ENCODE measurements at regions not wholly inside any gene's neighbourhood (a gene's known extent, or its start where the extent isn't known, plus 50 kb on each side); places are given as distances from the start of the nearest gene placed in this dataset.

- Histone ChIP-seq H3K36me3 (ENCODE audit: control insufficient read depth in 2 of 2, insufficient read depth in 1 of 2, low read length in 2 of 2) (no peaks in the 10 kb centered on the region), H3K9me3 (ENCODE audit: control insufficient read depth, insufficient read depth, low read depth, low read length) (no peaks in the 10 kb centered on the region), H3K4me1 (ENCODE audit: control insufficient read depth, insufficient read depth, low read length) (no peaks in the 10 kb centered on the region), H3K27ac (ENCODE audit: extremely low read depth, low read depth, low read length) (no peak overlapping the region), H3K4me3 (ENCODE audit: low read depth, low read length) (no peak overlapping the region)
- ChIA-PET POLR2A (no interaction called here), CTCF (interaction anchor here (0.5 to 0.6 kb wide), 2 partner anchors 507 to 513 kb away, joined by 4 to 5 read pairs; no protein-coding TSS in a partner anchor)
- TF ChIP-seq KLF16 (tag by site-specific recombination; IDR thresholded peaks at IDR 0.05) (no peak), ZNF488 (tag by site-specific recombination; IDR thresholded peaks at IDR 0.05) (no peak), ZBTB49 (tag by site-specific recombination; IDR thresholded peaks at IDR 0.05; ENCODE audit: low read depth) (no peak), ZNF121 (tag by site-specific recombination; IDR thresholded peaks at IDR 0.05) (no peak), ZSCAN5A (tag by site-specific recombination; IDR thresholded peaks at IDR 0.05) (no peak), ZNF596 (tag by site-specific recombination; IDR thresholded peaks at IDR 0.05) (no peak), SCRT2 (tag by site-specific recombination; IDR thresholded peaks at IDR 0.05) (no peak), ZNF362 (tag by site-specific recombination; IDR thresholded peaks at IDR 0.05) (no peak), KLF7 (tag by site-specific recombination; IDR thresholded peaks at IDR 0.05; ENCODE audit: borderline replicate concordance) (no peak), ZNF239 (tag by site-specific recombination; IDR thresholded peaks at IDR 0.05) (no peak), YY1 (tag by site-specific recombination; IDR thresholded peaks at IDR 0.05) (no peak), FEZF1 (tag by site-specific recombination; IDR thresholded peaks at IDR 0.05) (no peak), ZNF580 (tag by site-specific recombination; IDR thresholded peaks at IDR 0.05) (no peak), ZSCAN16 (tag by site-specific recombination; IDR thresholded peaks at IDR 0.05) (no peak)
Measured at GRCh38 chr2:34899079-34899478, 1300.0 kb upstream of the FAM98A start.

GRCh38 chr2:34892766-34893165 lies 1293.7 kb upstream of the FAM98A start:
- H3K36me3 ChIP-seq (ENCODE audit: control insufficient read depth in 2 of 2, insufficient read depth in 1 of 2, low read length in 2 of 2), result no peaks in the 10 kb centered on the region
- no peaks in the 10 kb centered on the region for H3K9me3 ChIP-seq (ENCODE audit: control insufficient read depth, insufficient read depth, low read depth, low read length)
- no peak overlapping the region for H3K27ac ChIP-seq (ENCODE audit: extremely low read depth, low read depth, low read length)
- no peak overlapping the region for H3K4me3 ChIP-seq (ENCODE audit: low read depth, low read length)
- no peaks in the 10 kb centered on the region for H3K4me1 ChIP-seq (ENCODE audit: control insufficient read depth, insufficient read depth, low read length)
- ChIA-PET CTCF (no interaction called here), POLR2A (no interaction called here)
- TF ChIP-seq ZNF548 (tag by site-specific recombination; IDR thresholded peaks at IDR 0.05) (no peak), PATZ1 (tag by site-specific recombination; IDR thresholded peaks at IDR 0.05) (no peak), ZBTB1 (tag by site-specific recombination; IDR thresholded peaks at IDR 0.05) (no peak), ZNF174 (tag by site-specific recombination; IDR thresholded peaks at IDR 0.05) (no peak), REPIN1 (tag by site-specific recombination; IDR thresholded peaks at IDR 0.05; ENCODE audit: low read depth) (no peak), ZNF146 (tag by site-specific recombination; IDR thresholded peaks at IDR 0.05) (no peak), ZFP41 (tag by site-specific recombination; IDR thresholded peaks at IDR 0.05; ENCODE audit: borderline replicate concordance) (no peak), ZNF677 (tag by site-specific recombination; IDR thresholded peaks at IDR 0.05) (no peak), ZNF600 (tag by site-specific recombination; IDR thresholded peaks at IDR 0.05) (no peak), PBX3 (CRISPR knock-in tag; IDR thresholded peaks at IDR 0.05) (no peak), ZNF521 (tag by site-specific recombination; IDR thresholded peaks at IDR 0.05) (no peak), OSR2 (tag by site-specific recombination; IDR thresholded peaks at IDR 0.05) (no peak), GLI2 (tag by site-specific recombination; IDR thresholded peaks at IDR 0.05; ENCODE audit: borderline replicate concordance, low read depth) (no peak), ZNF623 (tag by site-specific recombination; IDR thresholded peaks at IDR 0.05) (no peak), ZNF843 (tag by site-specific recombination; IDR thresholded peaks at IDR 0.05) (no peak)

All from HEK293 (cell line).